Fibroblast of skin of left biceps (primary cell): ENCODE measurements at regions not wholly inside any gene's neighbourhood (a gene's known extent, or its start where the extent isn't known, plus 50 kb on each side); places are given as distances from the start of the nearest gene placed in this dataset.

Experiments
- DNase-seq, 2 experiments: peaks; one replicate each; pipeline ENCODE4 v3.0.0-alpha.2; 2013; ENCODE audit warnings: low read depth in 2 of 2

GRCh38 chrX:150298841-150299551 lies 64.1 kb upstream of the MAMLD1 start:
- DNase-seq, result no peak

DNA sequence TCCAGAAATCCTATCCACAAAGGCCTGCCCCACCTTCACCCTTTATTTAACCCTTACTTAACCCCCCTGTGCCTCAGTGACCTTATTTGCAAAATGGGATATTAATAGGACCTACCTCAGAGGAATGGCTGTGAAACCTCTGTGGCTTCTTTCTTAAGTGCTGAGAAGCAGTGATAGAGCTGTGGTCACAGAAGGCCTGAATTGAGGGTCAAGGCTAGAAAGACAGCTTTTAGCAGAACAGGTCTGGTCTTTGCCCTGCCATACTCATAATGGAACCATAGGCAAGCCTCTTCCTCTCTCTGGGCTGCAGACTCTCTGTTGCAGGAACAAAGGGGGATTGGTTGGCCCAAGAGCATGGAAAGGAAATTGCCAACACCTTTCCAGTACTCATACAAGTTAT lies 63.5 kb upstream of the MAMLD1 start:
- DNase-seq, result no peak

- DNase-seq, result no peak
Observed at GRCh38 chrX:150303386-150304097, 59.6 kb upstream of the MAMLD1 start.

GRCh38 chrX:150306002-150306401 lies 57.1 kb upstream of the MAMLD1 start:
- DNase-seq, result no peak

DNA sequence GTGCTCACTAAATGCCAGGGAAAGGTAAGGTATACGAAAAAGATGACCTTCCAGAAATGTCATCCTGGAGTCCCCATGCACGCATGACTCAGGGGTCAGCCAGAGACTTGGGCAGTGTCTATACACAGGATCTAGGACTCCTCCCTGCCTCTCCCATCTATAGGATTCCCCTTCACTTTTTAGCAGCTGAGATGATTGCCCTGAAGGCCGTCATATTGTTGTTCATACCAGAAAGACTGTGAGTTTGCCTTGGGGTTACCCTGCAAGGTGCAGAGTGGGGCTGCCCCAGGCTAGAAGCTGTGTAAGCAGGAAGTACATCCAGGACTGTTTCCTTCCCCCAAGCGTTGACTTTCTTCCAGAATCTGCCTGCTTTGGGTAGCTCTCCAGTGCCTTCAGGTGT lies 55.1 kb upstream of the MAMLD1 start:
- DNase-seq, result no peak

GRCh38 chrX:150308532-150309157 lies 54.5 kb upstream of the MAMLD1 start:
- DNase-seq, result no peak

DNA sequence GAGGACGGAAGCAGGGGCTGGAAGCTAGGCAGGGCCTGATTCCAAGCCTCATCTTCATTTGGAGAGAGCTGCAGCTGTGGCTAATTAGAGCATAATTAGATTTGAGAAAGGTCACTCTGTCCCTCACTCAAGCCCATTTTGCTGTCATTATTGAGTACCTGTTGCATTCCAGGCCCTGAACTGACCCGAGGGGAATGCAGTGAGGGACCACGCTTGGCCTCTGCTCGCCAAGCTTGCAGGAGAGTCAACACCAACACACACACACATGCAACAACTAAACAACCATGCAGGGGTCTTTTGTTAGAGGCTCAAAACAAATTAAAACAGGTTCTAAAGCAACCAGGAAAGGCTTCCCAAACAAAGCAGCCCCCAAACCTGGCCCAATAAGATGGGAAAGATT lies 52.7 kb upstream of the MAMLD1 start:
- DNase-seq, result no peak

GRCh38 chrX:150310881-150311280 lies 52.2 kb upstream of the MAMLD1 start:
- no peak for DNase-seq

DNA sequence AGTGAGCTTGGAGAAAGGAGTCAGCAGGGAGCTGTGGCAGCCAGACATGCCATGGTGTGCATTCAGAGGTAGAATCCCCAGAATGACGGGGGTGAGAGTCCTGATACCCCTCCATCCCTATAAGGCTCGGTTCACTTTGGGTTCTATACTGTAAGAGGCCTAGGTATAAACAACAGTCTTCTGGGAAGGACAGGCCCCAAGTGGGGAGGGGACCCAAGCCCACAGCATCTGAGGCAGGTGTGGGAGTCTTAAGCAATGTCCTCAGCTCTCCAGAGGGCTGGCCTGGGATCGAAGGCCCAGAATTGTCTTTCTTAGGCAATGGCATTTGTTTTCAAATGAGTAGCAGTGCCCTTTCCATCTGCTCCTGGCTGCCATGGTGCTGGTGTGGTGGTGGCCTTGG lies 50.2 kb upstream of the MAMLD1 start:
- DNase-seq, result no peak
